RWPE2 (cell line): ENCODE measurements at regions not wholly inside any gene's neighbourhood (a gene's known extent, or its start where the extent isn't known, plus 50 kb on each side); places are given as distances from the start of the nearest gene placed in this dataset.

Experiments used
- ATAC-seq: fragments of 200-7000 bp; cut with Tn5 transposase; 3 replicates; pipeline ENCODE4 v1.9.1; 2021; ENCODE audit warnings: low read depth
- DNase-seq: peaks from one replicate; pipeline ENCODE4 v3.0.0-alpha.2; 2020; ENCODE audit warnings: low spot score
- H3K27ac ChIP-seq: fragments of 450-650 bp; 2 replicates; pipeline ENCODE4 v1.5.1; 2017; ENCODE audit warnings: mild to moderate bottlenecking; ENCODE audit not compliant: poor library complexity, severe bottlenecking
- H3K27me3 ChIP-seq: fragments of 250-450 bp; sonication (Bioruptor Pico); 2 replicates; pipeline ENCODE4 v1.5.1; 2021; ENCODE audit warnings: mild to moderate bottlenecking, moderate library complexity; ENCODE audit not compliant: insufficient read depth, poor library complexity, severe bottlenecking
- H3K36me3 ChIP-seq: fragments of 250-450 bp; sonication (Bioruptor Pico); 2 replicates; pipeline ENCODE4 v1.5.1; 2020; ENCODE audit warnings: low read depth, mild to moderate bottlenecking, moderate library complexity
- H3K4me1 ChIP-seq: fragments of 250-450 bp; sonication (Bioruptor Pico); 2 replicates; pipeline ENCODE4 v1.5.1; 2021; ENCODE audit warnings: mild to moderate bottlenecking, moderate library complexity; ENCODE audit not compliant: insufficient read depth, poor library complexity, severe bottlenecking
- H3K4me3 ChIP-seq: fragments of 250-450 bp; sonication (Bioruptor Pico); 2 replicates; pipeline ENCODE4 v1.5.1; 2021; ENCODE audit warnings: mild to moderate bottlenecking, moderate library complexity; ENCODE audit not compliant: severe bottlenecking
- H3K9me3 ChIP-seq: fragments of 250-450 bp; sonication (Bioruptor Pico); 2 replicates; pipeline ENCODE4 v1.5.1; 2021; ENCODE audit warnings: mild to moderate bottlenecking, moderate library complexity; ENCODE audit not compliant: severe bottlenecking
- CTCF ChIP-seq: fragments of 450-650 bp; IDR thresholded peaks from one replicate; pipeline ENCODE4 v1.5.1; 2017; ENCODE audit warnings: mild to moderate bottlenecking, moderate library complexity; ENCODE audit not compliant: poor library complexity, severe bottlenecking

GRCh38 chr18:75937306-75937705, 509.8 kb upstream of the SMIM21 start:
- ATAC-seq (no peak), DNase-seq (no peak)
- Histone ChIP-seq H3K4me1 (no peaks in the 10 kb centered on the region), H3K27me3 (peaks cover 2% of the 10 kb centered on the region), H3K4me3 (no peak overlapping the region), H3K27ac (no peak overlapping the region), H3K9me3 (no peaks in the 10 kb centered on the region), H3K36me3 (no peaks in the 10 kb centered on the region)
- TF ChIP-seq CTCF, result no peak

DNA sequence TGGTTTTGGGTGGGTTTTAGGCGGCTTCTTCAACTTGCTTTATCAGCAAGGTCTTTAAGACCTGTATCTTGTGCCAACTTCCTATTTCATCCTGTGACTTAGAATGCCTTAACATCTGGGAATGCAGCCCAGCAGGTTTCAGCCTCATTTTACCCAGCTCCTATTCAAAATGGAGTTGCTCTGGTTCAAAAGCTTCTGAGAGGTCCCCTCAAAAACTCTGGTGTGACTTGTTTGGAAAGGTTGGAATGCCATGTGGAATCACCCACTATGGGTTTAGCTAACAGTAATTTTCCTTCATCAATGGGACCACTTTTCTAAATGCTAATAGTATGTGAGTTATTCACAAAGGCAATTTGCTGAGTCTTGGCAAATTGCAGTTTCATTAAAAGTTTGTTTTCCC, 509.4 kb upstream of the SMIM21 start:
- ATAC-seq, result no peak
- no peak overlapping the region for H3K27ac ChIP-seq
- no peaks in the 10 kb centered on the region for H3K9me3 ChIP-seq
- no peaks in the 10 kb centered on the region for H3K36me3 ChIP-seq
- H3K4me1 ChIP-seq, result no peaks in the 10 kb centered on the region
- no peak for DNase-seq
- peaks cover 4% of the 10 kb centered on the region for H3K27me3 ChIP-seq
- no peak overlapping the region for H3K4me3 ChIP-seq
- no peak for TF ChIP-seq CTCF

- DNase-seq, result no peak
- Histone ChIP-seq H3K36me3 (no peaks in the 10 kb centered on the region), H3K9me3 (no peaks in the 10 kb centered on the region), H3K27me3 (peaks cover 4% of the 10 kb centered on the region), H3K27ac (no peak overlapping the region), H3K4me3 (no peak overlapping the region), H3K4me1 (peaks cover 3% of the 10 kb centered on the region)
- TF ChIP-seq CTCF, result no peak
- ATAC-seq, result no peak
These were observed 503.6 kb upstream of the SMIM21 start for GRCh38 chr18:75931079-75931478.

DNA sequence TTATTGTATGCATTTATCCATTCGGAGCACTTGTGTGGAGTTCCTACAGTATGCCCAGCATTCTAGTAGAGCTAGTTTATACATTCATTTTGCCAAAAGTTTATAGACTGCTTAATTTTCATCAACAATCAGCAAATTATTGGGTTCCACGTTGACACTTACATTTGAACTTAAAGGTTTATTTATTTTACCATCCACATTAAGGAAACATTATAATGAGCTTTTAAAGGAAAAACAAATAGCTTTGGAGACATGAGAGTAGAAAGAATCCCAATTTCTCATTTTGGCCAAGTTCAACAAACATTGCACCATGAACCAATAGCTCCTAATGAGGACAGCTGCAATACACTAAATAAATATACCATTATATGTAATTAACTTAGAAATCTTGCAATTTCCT, 501.2 kb upstream of the SMIM21 start:
- Histone ChIP-seq H3K27ac (no peak overlapping the region), H3K9me3 (no peaks in the 10 kb centered on the region), H3K4me3 (no peak overlapping the region), H3K4me1 (peaks cover 3% of the 10 kb centered on the region), H3K27me3 (peaks cover 4% of the 10 kb centered on the region), H3K36me3 (no peaks in the 10 kb centered on the region)
- TF ChIP-seq CTCF, result no peak
- ATAC-seq (no peak), DNase-seq (no peak)

- no peak for TF ChIP-seq CTCF
- no peak for ATAC-seq
- Histone ChIP-seq H3K4me1 (peaks cover 3% of the 10 kb centered on the region), H3K36me3 (no peaks in the 10 kb centered on the region), H3K27ac (no peak overlapping the region), H3K9me3 (no peaks in the 10 kb centered on the region), H3K4me3 (no peak overlapping the region), H3K27me3 (peaks cover 4% of the 10 kb centered on the region)
- no peak for DNase-seq
These were observed 500.3 kb upstream of the SMIM21 start for GRCh38 chr18:75927791-75928190.
